CD14-positive monocyte (primary cell): ENCODE measurements at regions not wholly inside any gene's neighbourhood (a gene's known extent, or its start where the extent isn't known, plus 50 kb on each side); places are given as distances from the start of the nearest gene placed in this dataset.

Experiments used
- DNase-seq, 3 donors: peaks; one replicate each; pipeline ENCODE4 v3.0.0-alpha.2; 2011 to 2022
- H2AFZ ChIP-seq: 2 replicates; pipeline ENCODE4 v1.6.0; 2012; ENCODE audit warnings: mild to moderate bottlenecking, low read depth, low read length, inconsistent platforms; ENCODE audit not compliant: insufficient read depth, poor library complexity, severe bottlenecking
- H3K27ac ChIP-seq, 2 donors: 1 replicate in 1 of 2; 2 replicates in 1 of 2; pipeline ENCODE4 v1.5.1; 2012 to 2013; ENCODE audit warnings: low read length in 2 of 2, control low read depth in 1 of 2, inconsistent platforms in 1 of 2, low read depth in 1 of 2, mild to moderate bottlenecking in 1 of 2
- H3K27me3 ChIP-seq, 2 donors: one replicate each; pipeline versions ENCODE4 v1.6.0 to v1.6.1; 2011 to 2013; ENCODE audit warnings: low read length in 2 of 2; ENCODE audit not compliant: control insufficient read depth in 2 of 2, insufficient read depth in 2 of 2
- H3K36me3 ChIP-seq, 2 donors: replicated peaks in 1 of 2; 1 replicate in 1 of 2; 2 replicates in 1 of 2; pipeline versions ENCODE4 v1.5.1 to v1.6.1; 2012 to 2013; ENCODE audit warnings: low read length in 2 of 2, control low read depth in 1 of 2, inconsistent platforms in 1 of 2, mild to moderate bottlenecking in 1 of 2; ENCODE audit not compliant: insufficient read depth in 2 of 2, control insufficient read depth in 1 of 2
- H3K4me1 ChIP-seq, 2 donors: 1 replicate in 1 of 2; 2 replicates in 1 of 2; pipeline versions ENCODE4 v1.5.1 to v1.6.1; 2012 to 2013; ENCODE audit warnings: low read length in 2 of 2, control low read depth in 1 of 2, inconsistent platforms in 1 of 2, mild to moderate bottlenecking in 1 of 2, moderate library complexity in 1 of 2; ENCODE audit not compliant: insufficient read depth in 2 of 2, control insufficient read depth in 1 of 2
- H3K4me2 ChIP-seq: replicated peaks from 2 replicates; pipeline ENCODE3; 2012; ENCODE audit warnings: low read length, moderate library complexity, mild to moderate bottlenecking; ENCODE audit not compliant: poor library complexity, severe bottlenecking; ENCODE audit errors: extremely low read depth
- H3K4me3 ChIP-seq, 3 experiments: fragments of 200-600 bp in 1 of 3; sonication (generic) in 1 of 3; replicated peaks in 1 of 3; 1 replicate in 2 of 3; 2 replicates in 1 of 3; pipeline ENCODE4 v1.5.1; 2011 to 2013; ENCODE audit warnings: low read length in 3 of 3, mild to moderate bottlenecking in 3 of 3, control low read depth in 2 of 3, low read depth in 2 of 3, inconsistent platforms in 1 of 3, moderate library complexity in 1 of 3
- H3K79me2 ChIP-seq: 2 replicates; pipeline ENCODE4 v1.6.0; 2012; ENCODE audit warnings: mild to moderate bottlenecking, control low read depth, inconsistent platforms, low read length, moderate library complexity; ENCODE audit not compliant: insufficient read depth
- H3K9ac ChIP-seq: 2 replicates; pipeline ENCODE4 v1.6.0; 2017; ENCODE audit warnings: low read length, mild to moderate bottlenecking; ENCODE audit not compliant: insufficient read depth, poor library complexity, severe bottlenecking
- H3K9me3 ChIP-seq, 2 donors: replicated peaks in 1 of 2; 1 replicate in 1 of 2; 2 replicates in 1 of 2; pipeline versions ENCODE4 v1.5.1 to v1.6.1; 2012 to 2013; ENCODE audit warnings: low read length in 2 of 2, control low read depth in 1 of 2; ENCODE audit not compliant: control insufficient read depth in 1 of 2, insufficient read depth in 1 of 2
- H4K20me1 ChIP-seq: 2 replicates; pipeline ENCODE4 v1.6.0; 2012; ENCODE audit warnings: mild to moderate bottlenecking, low read length, control low read depth, moderate library complexity; ENCODE audit not compliant: insufficient read depth
- H3K27ac Mint-ChIP-seq, 7 donors: one replicate each; pipeline ENCODE4 v1.8.0; 2020; ENCODE audit warnings: mild to moderate bottlenecking in 7 of 7, mixed read lengths in 7 of 7, moderate library complexity in 6 of 7, inconsistent platforms in 2 of 7
- H3K27me3 Mint-ChIP-seq, 3 donors: one replicate each; pipeline ENCODE4 v1.8.0; 2021 to 2022; ENCODE audit warnings: low read depth in 3 of 3, mild to moderate bottlenecking in 3 of 3, mixed read lengths in 3 of 3, moderate library complexity in 3 of 3, inconsistent platforms in 1 of 3
- H3K36me3 Mint-ChIP-seq, 2 donors: one replicate each; pipeline ENCODE4 v1.8.0; 2020; ENCODE audit warnings: mixed read lengths in 2 of 2, inconsistent platforms in 1 of 2, mild to moderate bottlenecking in 1 of 2
- H3K4me1 Mint-ChIP-seq: one replicate; pipeline ENCODE4 v1.8.0; 2020; ENCODE audit warnings: mild to moderate bottlenecking, mixed read lengths
- H3K4me3 Mint-ChIP-seq, 2 donors: one replicate each; pipeline ENCODE4 v1.8.0; 2020; ENCODE audit warnings: mild to moderate bottlenecking in 2 of 2, mixed read lengths in 2 of 2, moderate library complexity in 1 of 2
- H3K9me3 Mint-ChIP-seq, 7 donors: one replicate each; pipeline ENCODE4 v1.8.0; 2020 to 2022; ENCODE audit warnings: mixed read lengths in 7 of 7, mild to moderate bottlenecking in 6 of 7, moderate library complexity in 6 of 7, inconsistent platforms in 2 of 7
- WGBS: methylation state at CpG from one replicate; pipeline ENCODE4 v1.1.5; 2013; ENCODE audit warnings: missing lambda C conversion rate; ENCODE audit not compliant: insufficient coverage; 5-methylcytosine and 5-hydroxymethylcytosine counted together
- intact Hi-C, 2 donors: fragments of 100-400 bp; cut with micrococcal nuclease; formaldehyde crosslinking; loops; one replicate each; pipeline versions ENCODE4 v1.15.0 to v1.15.1; 2023
- TF ChIP-seq, protein P1 (sequence below): fragments of 200-600 bp; IDR thresholded peaks from one replicate; pipeline ENCODE4 v1.8.0; 2022; ENCODE audit warnings: antibody characterized with exemption, mild to moderate bottlenecking

DNA sequence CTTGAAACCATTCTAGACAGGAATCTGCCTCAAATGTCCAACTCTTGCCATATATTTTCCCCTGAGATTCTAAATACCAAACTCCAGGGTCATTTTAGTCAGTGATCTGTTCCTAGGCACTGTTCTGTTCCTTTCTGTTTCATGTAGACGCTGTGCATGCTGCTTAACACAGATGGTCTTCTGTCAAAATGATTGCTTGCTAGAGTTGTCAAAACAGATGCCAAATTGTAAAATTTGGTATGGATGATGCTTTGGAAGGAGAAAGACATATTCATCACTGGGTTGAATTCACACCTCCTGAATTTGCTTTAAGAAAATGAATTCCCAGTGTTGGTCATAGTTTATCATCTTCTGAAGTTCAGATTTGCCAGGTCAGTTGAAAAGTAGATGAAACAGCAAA is 425.9 kb downstream of the ETS1 start:
- no peaks in the 10 kb centered on the region for H3K9me3 Mint-ChIP-seq
- no peaks in the 10 kb centered on the region for H4K20me1 ChIP-seq
- no peak overlapping the region for H3K27ac Mint-ChIP-seq
- intact Hi-C loops, result loop anchor here in 1 of 2 donors (10.0 kb wide), 1 partner anchor 463 kb away; no protein-coding TSS in a partner anchor
- no peak overlapping the region for H3K4me3 Mint-ChIP-seq
- H3K4me1 ChIP-seq, result peaks cover 25 to 27% of the 10 kb centered on the region in 2 donors
- peaks cover 29% of the 10 kb centered on the region for H3K4me1 Mint-ChIP-seq
- 100% methylated on average over 1 of the region's 1 CpG for WGBS
- H3K27ac ChIP-seq, result no peak overlapping the region
- no peaks in the 10 kb centered on the region for H3K9me3 ChIP-seq
- H3K9ac ChIP-seq, result no peak overlapping the region
- TF ChIP-seq, protein P1, sequence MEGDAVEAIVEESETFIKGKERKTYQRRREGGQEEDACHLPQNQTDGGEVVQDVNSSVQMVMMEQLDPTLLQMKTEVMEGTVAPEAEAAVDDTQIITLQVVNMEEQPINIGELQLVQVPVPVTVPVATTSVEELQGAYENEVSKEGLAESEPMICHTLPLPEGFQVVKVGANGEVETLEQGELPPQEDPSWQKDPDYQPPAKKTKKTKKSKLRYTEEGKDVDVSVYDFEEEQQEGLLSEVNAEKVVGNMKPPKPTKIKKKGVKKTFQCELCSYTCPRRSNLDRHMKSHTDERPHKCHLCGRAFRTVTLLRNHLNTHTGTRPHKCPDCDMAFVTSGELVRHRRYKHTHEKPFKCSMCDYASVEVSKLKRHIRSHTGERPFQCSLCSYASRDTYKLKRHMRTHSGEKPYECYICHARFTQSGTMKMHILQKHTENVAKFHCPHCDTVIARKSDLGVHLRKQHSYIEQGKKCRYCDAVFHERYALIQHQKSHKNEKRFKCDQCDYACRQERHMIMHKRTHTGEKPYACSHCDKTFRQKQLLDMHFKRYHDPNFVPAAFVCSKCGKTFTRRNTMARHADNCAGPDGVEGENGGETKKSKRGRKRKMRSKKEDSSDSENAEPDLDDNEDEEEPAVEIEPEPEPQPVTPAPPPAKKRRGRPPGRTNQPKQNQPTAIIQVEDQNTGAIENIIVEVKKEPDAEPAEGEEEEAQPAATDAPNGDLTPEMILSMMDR, result no peak
- no peak overlapping the region for H3K4me3 ChIP-seq
- DNase-seq, result no peak
- H3K79me2 ChIP-seq, result no peaks in the 10 kb centered on the region
- H3K36me3 Mint-ChIP-seq, result no peaks in the 10 kb centered on the region
- no peak overlapping the region for H3K4me2 ChIP-seq
- no peaks in the 10 kb centered on the region for H3K36me3 ChIP-seq
- H3K27me3 Mint-ChIP-seq, result no peaks in the 10 kb centered on the region
- H2AFZ ChIP-seq, result no peak overlapping the region
- no peaks in the 10 kb centered on the region for H3K27me3 ChIP-seq

DNA sequence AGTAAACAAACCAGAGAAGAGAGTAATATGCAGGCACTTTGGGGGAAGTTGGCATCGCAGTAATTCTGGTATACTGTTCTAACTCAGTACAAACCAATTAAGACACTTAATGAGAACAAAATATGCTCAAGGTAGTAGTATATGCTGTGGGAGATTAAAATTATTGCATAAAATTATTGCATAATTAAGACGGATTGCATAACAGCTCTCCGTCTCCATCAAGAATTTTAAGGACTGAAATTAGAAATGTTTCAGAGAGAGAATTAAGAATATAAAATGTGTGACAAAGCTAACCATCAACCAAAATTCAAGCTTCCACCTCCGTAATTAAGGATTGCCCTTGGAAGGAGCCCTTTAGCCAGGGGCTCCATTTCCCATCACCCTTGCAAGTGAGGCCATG is 428.5 kb downstream of the ETS1 start:
- Mint-ChIP-seq H3K36me3 (no peaks in the 10 kb centered on the region), H3K27ac (no peak overlapping the region), H3K4me3 (no peak overlapping the region), H3K9me3 (no peaks in the 10 kb centered on the region), H3K27me3 (peaks cover 0 to 2% (median 0%) of the 10 kb centered on the region in 3 donors), H3K4me1 (peaks cover 10% of the 10 kb centered on the region)
- TF ChIP-seq, protein P1, result no peak
- no peak overlapping the region for H3K4me2 ChIP-seq
- H2AFZ ChIP-seq, result no peak overlapping the region
- DNase-seq, result no peak
- no peaks in the 10 kb centered on the region for H3K9me3 ChIP-seq
- no CpG with 5 or more reads among the region's 4 CpGs for WGBS
- no peak overlapping the region for H3K27ac ChIP-seq
- no peaks in the 10 kb centered on the region for H3K27me3 ChIP-seq
- peaks cover 7 to 8% of the 10 kb centered on the region in 2 donors for H3K4me1 ChIP-seq
- intact Hi-C loops, result loop anchor here (5.0 kb wide), 1 partner anchor 127 kb away; no protein-coding TSS in a partner anchor
- no peaks in the 10 kb centered on the region for H4K20me1 ChIP-seq
- H3K4me3 ChIP-seq, result no peak overlapping the region
- H3K36me3 ChIP-seq, result no peaks in the 10 kb centered on the region
- no peak overlapping the region for H3K9ac ChIP-seq
- H3K79me2 ChIP-seq, result no peaks in the 10 kb centered on the region
